ENCODE measurements at regions not wholly inside any gene's neighbourhood (a gene's known extent, or its start where the extent isn't known, plus 50 kb on each side); places are given as distances from the start of the nearest gene placed in this dataset.

GRCh38 chr10:28172223-28172610 lies 130.6 kb downstream of the MPP7 start:
- H3K4me3 ChIP-seq: peak overlapping the region in 1 of 2 donors; percentile 37
- intact Hi-C loops (cut with DNase I; ENCODE audit: low total_unique reads): no loop called here
- no peaks in the 10 kb centered on the region for H3K27me3 ChIP-seq
- H3K36me3 ChIP-seq: no peaks in the 10 kb centered on the region
- no peaks in the 10 kb centered on the region for H3K9me3 ChIP-seq
- H3K27ac ChIP-seq: peak overlapping the region in 1 of 2 donors; percentile 52
- H3K4me1 ChIP-seq: peaks cover 0 to 35% (median 0%) of the 10 kb centered on the region in 4 donors
- no peak for DNase-seq
- TF ChIP-seq CTCF (IDR thresholded peaks at IDR 0.05): no peak

GRCh38 chr10:28171468-28172222 lies 131.2 kb downstream of the MPP7 start:
- Histone ChIP-seq H3K9me3 (no peaks in the 10 kb centered on the region), H3K27me3 (no peaks in the 10 kb centered on the region), H3K4me1 (peaks cover 0 to 32% (median 0%) of the 10 kb centered on the region in 4 donors), H3K4me3 (peak overlapping the region; percentile 1 to 37), H3K27ac (peak overlapping the region; percentile 52 to 62), H3K36me3 (no peaks in the 10 kb centered on the region)
- peak; percentile 43 to 68 for DNase-seq
- intact Hi-C loops (cut with DNase I; ENCODE audit: low total_unique reads): no loop called here
- TF ChIP-seq CTCF (IDR thresholded peaks at IDR 0.05): no peak

- no peak for DNase-seq
- TF ChIP-seq CTCF (IDR thresholded peaks at IDR 0.05): no peak
- Histone ChIP-seq H3K9me3 (no peaks in the 10 kb centered on the region), H3K27ac (no peak overlapping the region), H3K4me3 (no peak overlapping the region), H3K36me3 (no peaks in the 10 kb centered on the region), H3K27me3 (no peaks in the 10 kb centered on the region), H3K4me1 (peaks cover 0 to 26% (median 0%) of the 10 kb centered on the region in 4 donors)
- intact Hi-C loops (cut with DNase I; ENCODE audit: low total_unique reads): no loop called here
Observed at GRCh38 chr10:28169525-28169924, 133.3 kb downstream of the MPP7 start.

GRCh38 chr10:28160866-28161405 lies 141.9 kb downstream of the MPP7 start:
- Histone ChIP-seq H3K27me3 (no peaks in the 10 kb centered on the region), H3K27ac (no peak overlapping the region), H3K36me3 (no peaks in the 10 kb centered on the region), H3K9me3 (peaks cover 0 to 3% (median 0%) of the 10 kb centered on the region in 3 donors), H3K4me3 (no peak overlapping the region), H3K4me1 (peaks cover 0 to 16% (median 7%) of the 10 kb centered on the region in 4 donors)
- no peak for TF ChIP-seq CTCF (IDR thresholded peaks at IDR 0.05)
- intact Hi-C loops (cut with DNase I; ENCODE audit: low total_unique reads): no loop called here
- no peak for DNase-seq

- no peak for TF ChIP-seq CTCF (IDR thresholded peaks at IDR 0.05)
- intact Hi-C loops (cut with DNase I; ENCODE audit: low total_unique reads): loop anchor here (10.0 kb wide), 1 partner anchor 93 kb away; no protein-coding TSS in a partner anchor
- Histone ChIP-seq H3K9me3 (peaks cover 0 to 3% (median 0%) of the 10 kb centered on the region in 3 donors), H3K27ac (no peak overlapping the region), H3K36me3 (no peaks in the 10 kb centered on the region), H3K4me3 (no peak overlapping the region), H3K27me3 (no peaks in the 10 kb centered on the region), H3K4me1 (peaks cover 0 to 43% (median 7%) of the 10 kb centered on the region in 4 donors)
- DNase-seq: no peak
Observed at GRCh38 chr10:28157379-28157778, 145.5 kb downstream of the MPP7 start.
